Heart left ventricle (tissue), 13 donors: ENCODE measurements at regions not wholly inside any gene's neighbourhood (a gene's known extent, or its start where the extent isn't known, plus 50 kb on each side); places are given as distances from the start of the nearest gene placed in this dataset.

ENCODE experiments used
- CTCF ChIP-seq, 12 donors: fragments of 200-600 bp; sonication (generic) in 4 of 12; IDR thresholded peaks; one replicate each; pipeline versions ENCODE4 v1.5.0 to v1.8.0; 2018 to 2022; ENCODE audit warnings: antibody characterized with exemption in 12 of 12, mild to moderate bottlenecking in 5 of 12
- POLR2A ChIP-seq, 2 donors: fragments of 450-650 bp; IDR thresholded peaks; one replicate each; pipeline ENCODE4 v1.6.1; 2017; ENCODE audit warnings: antibody characterized with exemption in 2 of 2, mild to moderate bottlenecking in 2 of 2, moderate library complexity in 2 of 2
- donor health status: ischemic (EF 13 %, LVEDD 7.1; RV severe dilation, severe dysfunction).
- donor health status: DM: no; HTN: yes; CAD: no.
- donor health status: DM: no; HTN: no; CAD: no.
- donor health status: ischemic (EF 25% LVEDD 6.9; RV normal size, moderate dysfunction).
- donor health status: ischemic (EF 25% LVEDD 5.7; RV mildly dilated, moderate dysfunction).
- donor health status: ischemic (EF 35%, LVEDD 5.7; RV mildly dilated, moderate dysfunction).
- donor health status: nonischemic (EF 11% LVEDD 7.7; RV severe dilation, severe dysfunction).
- donor health status: DM: yes; HTN: yes; CAD: no.
- donor health status: PGD.
- donor health status: ischemic (EF 29% LVEDD 5.4; RV normal size, mild dysfunction).
- donor health status: nonischemic (EF 23%, LVEDD 6.1; RV moderate dilation, normal function).

DNA sequence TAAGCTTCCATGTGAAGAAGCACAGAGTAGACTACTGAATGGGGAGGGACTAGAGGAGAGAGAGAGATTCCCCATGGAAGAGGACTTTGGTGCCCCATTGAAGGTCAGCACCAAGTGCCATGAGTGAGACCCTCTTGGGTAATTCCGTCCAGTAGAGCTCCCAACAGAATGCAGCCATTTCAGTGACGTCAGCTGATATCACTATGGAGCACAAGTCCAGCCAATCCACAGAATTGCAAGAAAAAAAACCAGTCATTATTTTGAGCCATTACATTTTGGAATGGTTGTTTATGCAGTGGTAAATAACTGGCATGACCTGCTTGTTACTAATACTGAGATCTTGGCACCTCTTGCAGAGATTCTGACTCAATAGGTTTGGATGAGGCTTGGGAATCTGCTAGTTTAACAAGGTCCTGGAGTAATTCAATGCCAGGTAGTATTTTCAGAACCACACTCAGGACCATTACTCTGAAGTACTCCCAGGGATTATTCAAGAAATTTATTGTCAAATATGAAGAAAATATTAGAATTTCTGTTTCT lies 52.6 kb upstream of the SP8 start:
- TF ChIP-seq CTCF (IDR thresholded peaks at IDR 0.05) = no peak
- no peak for TF ChIP-seq POLR2A (IDR thresholded peaks at IDR 0.05)
